SK-N-SH (cell line): ENCODE measurements at regions not wholly inside any gene's neighbourhood (a gene's known extent, or its start where the extent isn't known, plus 50 kb on each side); places are given as distances from the start of the nearest gene placed in this dataset.

Experiments
- CTCF ChIA-PET: fragments of 300-600, 350-600 bp; formaldehyde crosslinking; extraction: SDS; loops from one replicate; lab custom pipeline; 2021; lab: Yijun Ruan, JAX
- POLR2A ChIA-PET: fragments of 350-600 bp; sonication (Branson Sonifier 250); formaldehyde crosslinking; extraction: SDS; loops from one replicate; lab custom pipeline; 2020; ENCODE audit warnings: antibody characterized with exemption, inconsistent platforms; lab: Yijun Ruan, JAX
- DNase-seq: peaks from one replicate; pipeline ENCODE4 v3.0.0; 2012
- H2AFZ ChIP-seq: fragments of 200-600 bp; sonication (generic); 2 replicates; pipeline ENCODE4 v1.8.1; 2016; ENCODE audit warnings: antibody characterized with exemption, mild to moderate bottlenecking, low read depth
- H3F3A ChIP-seq: fragments of 200-600 bp; sonication (generic); replicated peaks from 2 replicates; pipeline ENCODE3; 2016; ENCODE audit warnings: antibody characterized with exemption, mild to moderate bottlenecking; ENCODE audit not compliant: insufficient read depth
- H3K27ac ChIP-seq, 2 experiments: fragments of 200-500 bp in 1 of 2; fragments of 200-600 bp in 1 of 2; sonication (Bioruptor generic) in 1 of 2; sonication (generic), shearing (Covaris generic) in 1 of 2; 2 replicates each; pipeline versions ENCODE4 v1.5.1 to v1.6.1; 2014 to 2016; ENCODE audit warnings: low read depth in 2 of 2, inconsistent platforms in 1 of 2, low read length in 1 of 2, mild to moderate bottlenecking in 1 of 2, mixed read lengths in 1 of 2
- H3K27me3 ChIP-seq: fragments of 200-600 bp; sonication (generic), shearing (Covaris generic); 2 replicates; pipeline ENCODE4 v1.6.1; 2016; ENCODE audit warnings: mixed run types; ENCODE audit not compliant: insufficient read depth
- H3K36me3 ChIP-seq, 2 experiments: fragments of 200-500 bp in 1 of 2; fragments of 200-600 bp in 1 of 2; sonication (Bioruptor generic) in 1 of 2; sonication (generic) in 1 of 2; replicated peaks in 1 of 2; 2 replicates each; pipeline versions ENCODE3 to v1.5.1; 2014 to 2016; ENCODE audit warnings: low read length in 1 of 2, mild to moderate bottlenecking in 1 of 2; ENCODE audit not compliant: insufficient read depth in 2 of 2, control insufficient read depth in 1 of 2
- H3K4me1 ChIP-seq, 2 experiments: fragments of 200-500 bp in 1 of 2; fragments of 200-600 bp in 1 of 2; sonication (Bioruptor generic) in 1 of 2; sonication (generic), shearing (Covaris generic) in 1 of 2; 2 replicates each; pipeline versions ENCODE4 v1.5.1 to v1.6.1; 2014 to 2016; ENCODE audit warnings: low read depth in 1 of 2, low read length in 1 of 2, mixed run types in 1 of 2; ENCODE audit not compliant: insufficient read depth in 2 of 2, control insufficient read depth in 1 of 2
- H3K4me2 ChIP-seq: fragments of 200-600 bp; sonication (generic), shearing (Covaris generic); 2 replicates; pipeline ENCODE4 v1.6.1; 2017; ENCODE audit warnings: mixed run types
- H3K4me3 ChIP-seq, 2 experiments: fragments of 200-500 bp in 1 of 2; fragments of 200-600 bp in 1 of 2; sonication (Bioruptor generic) in 1 of 2; sonication (generic), shearing (Covaris generic) in 1 of 2; 2 replicates each; pipeline versions ENCODE4 v1.5.1 to v1.8.1; 2014 to 2016; ENCODE audit warnings: low read depth in 2 of 2, inconsistent platforms in 1 of 2, low read length in 1 of 2, mild to moderate bottlenecking in 1 of 2, mixed read lengths in 1 of 2, moderate library complexity in 1 of 2
- H3K79me2 ChIP-seq: fragments of 200-600 bp; sonication (generic); 2 replicates; pipeline ENCODE4 v1.8.1; 2017; ENCODE audit warnings: mild to moderate bottlenecking; ENCODE audit not compliant: insufficient read depth
- H3K9ac ChIP-seq: fragments of 200-600 bp; sonication (generic); 2 replicates; pipeline ENCODE4 v1.6.1; 2017; ENCODE audit warnings: mixed run types
- H3K9me2 ChIP-seq: fragments of 200-600 bp; sonication (generic); 2 replicates; pipeline ENCODE4 v1.6.1; 2017; ENCODE audit warnings: mixed run types
- H3K9me3 ChIP-seq: fragments of 200-600 bp; sonication (generic); 2 replicates; pipeline ENCODE4 v1.6.1; 2017; ENCODE audit warnings: mixed run types, mild to moderate bottlenecking, moderate library complexity
- H4K20me1 ChIP-seq: fragments of 200-600 bp; sonication (generic); 2 replicates; pipeline ENCODE4 v1.6.1; 2017; ENCODE audit warnings: mild to moderate bottlenecking, mixed run types; ENCODE audit not compliant: insufficient read depth
- CHD2 ChIP-seq: fragments of 150-350 bp; IDR thresholded peaks from 2 replicates; pipeline ENCODE4 v1.6.1; 2018; ENCODE audit warnings: low read length; ENCODE audit not compliant: partially characterized antibody
- EZH2phosphoT487 ChIP-seq: fragments of 200-600 bp; sonication (generic); IDR thresholded peaks from 2 replicates; pipeline ENCODE4 v1.6.1; 2017; ENCODE audit warnings: low read depth, mixed run types, mild to moderate bottlenecking, antibody characterized with exemption, moderate library complexity, borderline replicate concordance
- GATA2 ChIP-seq: sonication (generic); formaldehyde crosslinking; IDR thresholded peaks from 2 replicates; pipeline ENCODE4 v1.5.0; 2020; ENCODE audit warnings: mild to moderate bottlenecking, missing genetic modification reagents
- IRF3 ChIP-seq: fragments of 150-350 bp; IDR thresholded peaks from 2 replicates; pipeline ENCODE4 v1.6.1; 2016; ENCODE audit warnings: mild to moderate bottlenecking, low read depth, low read length
- MXI1 ChIP-seq: IDR thresholded peaks from 2 replicates; pipeline ENCODE4 v1.6.1; 2012; ENCODE audit warnings: mild to moderate bottlenecking, low read depth, low read length, improper control_type of control experiment
- NFIC ChIP-seq: IDR thresholded peaks from 2 replicates; pipeline ENCODE4 v1.4.0; 2012; ENCODE audit warnings: borderline replicate concordance
- PBX3 ChIP-seq: IDR thresholded peaks from 2 replicates; pipeline ENCODE4; 2012
- REST ChIP-seq: IDR thresholded peaks from 2 replicates; pipeline ENCODE4 v1.6.1; 2012; ENCODE audit warnings: mild to moderate bottlenecking, low read depth, low read length, moderate library complexity
- RFX5 ChIP-seq: IDR thresholded peaks from 2 replicates; pipeline ENCODE4 v1.6.1; 2012; ENCODE audit warnings: mild to moderate bottlenecking, improper control_type of control experiment, low read length
- TAF1 ChIP-seq: IDR thresholded peaks from 2 replicates; pipeline ENCODE4 v1.6.1; 2012; ENCODE audit warnings: low read depth, mild to moderate bottlenecking, low read length, moderate library complexity, borderline replicate concordance
- YY1 ChIP-seq: IDR thresholded peaks from 2 replicates; pipeline ENCODE4 v1.4.0; 2012; ENCODE audit warnings: low read depth, mild to moderate bottlenecking
- WGBS: methylation state at CpG from one replicate; pipeline ENCODE4 v1.1.6; 2017; ENCODE audit warnings: low lambda C conversion rate; 5-methylcytosine and 5-hydroxymethylcytosine counted together
- TF ChIP-seq, protein P1 (sequence below): IDR thresholded peaks from 2 replicates; pipeline ENCODE4 v1.4.0; 2012; ENCODE audit warnings: low read depth

- Histone ChIP-seq H3K27me3 (no peaks in the 10 kb centered on the region), H2AFZ (no peak overlapping the region), H4K20me1 (no peaks in the 10 kb centered on the region), H3K9me3 (no peaks in the 10 kb centered on the region), H3K4me2 (no peak overlapping the region), H3K4me1 (peaks cover 14 to 35% of the 10 kb centered on the region in 2 experiments), H3K36me3 (no peaks in the 10 kb centered on the region), H3K4me3 (no peak overlapping the region), H3K27ac (no peak overlapping the region), H3K79me2 (no peaks in the 10 kb centered on the region), H3F3A (peaks cover 14% of the 10 kb centered on the region), H3K9me2 (no peaks in the 10 kb centered on the region), H3K9ac (no peak overlapping the region)
- ChIA-PET POLR2A (no interaction called here), CTCF (interaction anchor here (0.7 to 2.3 kb wide), 2 partner anchors 13 to 16 kb away, joined by 3 to 6 read pairs; no protein-coding TSS in a partner anchor)
- TF ChIP-seq YY1 (no peak), PBX3 (no peak), GATA2 (CRISPR knock-in tag) (no peak), TAF1 (no peak), CHD2 (no peak), RFX5 (no peak), REST (no peak), MXI1 (no peak), EZH2phosphoT487 (no peak), IRF3 (no peak), NFIC (no peak)
- TF ChIP-seq, protein P1, sequence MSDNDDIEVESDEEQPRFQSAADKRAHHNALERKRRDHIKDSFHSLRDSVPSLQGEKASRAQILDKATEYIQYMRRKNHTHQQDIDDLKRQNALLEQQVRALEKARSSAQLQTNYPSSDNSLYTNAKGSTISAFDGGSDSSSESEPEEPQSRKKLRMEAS, result no peak
- no peak for DNase-seq
- WGBS, result 98% methylated on average over 4 of the region's 4 CpGs
Observed at GRCh38 chr7:33810356-33810755, 95.0 kb upstream of the BMPER start.
